HEK293 (cell line): ENCODE measurements at regions not wholly inside any gene's neighbourhood (a gene's known extent, or its start where the extent isn't known, plus 50 kb on each side); places are given as distances from the start of the nearest gene placed in this dataset.

Experiments
- BCL11A ChIP-seq: fragments of 450-650 bp; formaldehyde crosslinking; IDR thresholded peaks from 2 replicates; pipeline ENCODE4 v1.5.1; 2016; ENCODE audit warnings: low read depth, missing biosample characterization, missing genetic modification characterization
- FEZF1 ChIP-seq: fragments of 450-650 bp; formaldehyde crosslinking; IDR thresholded peaks from 2 replicates; pipeline ENCODE4 v1.5.1; 2016; ENCODE audit warnings: missing biosample characterization, missing genetic modification characterization
- HOXC10 ChIP-seq: sonication (generic); formaldehyde crosslinking; IDR thresholded peaks from 2 replicates; pipeline ENCODE4 v1.8.1; 2023; ENCODE audit warnings: mild to moderate bottlenecking, missing genetic modification reagents
- KLF9 ChIP-seq: fragments of 450-650 bp; formaldehyde crosslinking; IDR thresholded peaks from 2 replicates; pipeline ENCODE4 v1.5.1; 2016; ENCODE audit warnings: missing biosample characterization, missing genetic modification characterization, low read depth
- PATZ1 ChIP-seq: fragments of 450-650 bp; formaldehyde crosslinking; IDR thresholded peaks from 2 replicates; pipeline ENCODE4 v1.5.1; 2016; ENCODE audit warnings: missing biosample characterization, missing genetic modification characterization
- PRDM2 ChIP-seq: fragments of 450-650 bp; formaldehyde crosslinking; IDR thresholded peaks from 2 replicates; pipeline ENCODE4 v1.5.1; 2016; ENCODE audit warnings: missing biosample characterization, missing genetic modification characterization, borderline replicate concordance
- ZNF140 ChIP-seq: fragments of 450-650 bp; formaldehyde crosslinking; IDR thresholded peaks from 2 replicates; pipeline ENCODE4 v1.5.1; 2016; ENCODE audit warnings: missing biosample characterization, missing genetic modification characterization
- ZNF223 ChIP-seq: fragments of 450-650 bp; formaldehyde crosslinking; IDR thresholded peaks from 2 replicates; pipeline ENCODE4 v1.5.1; 2016; ENCODE audit warnings: missing biosample characterization, missing genetic modification characterization
- ZNF335 ChIP-seq: fragments of 450-650 bp; formaldehyde crosslinking; conservative IDR thresholded peaks from 2 replicates; pipeline ENCODE4 v1.5.1; 2016; ENCODE audit warnings: missing biosample characterization, missing genetic modification characterization
- ZNF350 ChIP-seq: fragments of 450-650 bp; formaldehyde crosslinking; IDR thresholded peaks from 2 replicates; pipeline ENCODE4 v1.5.0; 2017; ENCODE audit warnings: missing biosample characterization, mild to moderate bottlenecking, missing genetic modification characterization
- ZNF394 ChIP-seq: fragments of 450-650 bp; formaldehyde crosslinking; IDR thresholded peaks from 2 replicates; pipeline ENCODE4 v1.5.1; 2016; ENCODE audit warnings: missing biosample characterization, missing genetic modification characterization, mild to moderate bottlenecking, moderate library complexity, borderline replicate concordance
- ZNF473 ChIP-seq: fragments of 450-650 bp; formaldehyde crosslinking; IDR thresholded peaks from 2 replicates; pipeline ENCODE4 v1.5.1; 2017; ENCODE audit warnings: missing biosample characterization, missing genetic modification characterization
- ZXDB ChIP-seq: fragments of 450-650 bp; formaldehyde crosslinking; IDR thresholded peaks from 2 replicates; pipeline ENCODE4 v1.5.1; 2016; ENCODE audit warnings: missing biosample characterization, missing genetic modification characterization
- TF ChIP-seq, protein P1 (sequence below): fragments of 450-650 bp; formaldehyde crosslinking; IDR thresholded peaks from 2 replicates; pipeline ENCODE4 v1.5.1; 2016; ENCODE audit warnings: missing biosample characterization, missing genetic modification characterization
- TF ChIP-seq, protein P2 (sequence below): fragments of 450-650 bp; formaldehyde crosslinking; IDR thresholded peaks from 2 replicates; pipeline ENCODE4 v1.5.1; 2016; ENCODE audit warnings: missing biosample characterization, missing genetic modification characterization
- TF ChIP-seq, protein P3 (sequence below): fragments of 450-650 bp; formaldehyde crosslinking; IDR thresholded peaks from 2 replicates; pipeline ENCODE4 v1.5.1; 2017; ENCODE audit warnings: missing biosample characterization, missing genetic modification characterization
- TF ChIP-seq, protein P4 (sequence below): fragments of 450-650 bp; formaldehyde crosslinking; IDR thresholded peaks from 2 replicates; pipeline ENCODE4 v1.5.1; 2016; ENCODE audit warnings: missing biosample characterization, missing genetic modification characterization
- TF ChIP-seq, protein P5 (sequence below): fragments of 450-650 bp; formaldehyde crosslinking; IDR thresholded peaks from 2 replicates; pipeline ENCODE4 v1.5.1; 2016; ENCODE audit warnings: missing biosample characterization, missing genetic modification characterization
- TF ChIP-seq, protein P6 (sequence below): fragments of 450-650 bp; IDR thresholded peaks from 2 replicates; pipeline ENCODE4 v1.5.1; 2018; ENCODE audit warnings: missing biosample characterization, missing genetic modification characterization

DNA sequence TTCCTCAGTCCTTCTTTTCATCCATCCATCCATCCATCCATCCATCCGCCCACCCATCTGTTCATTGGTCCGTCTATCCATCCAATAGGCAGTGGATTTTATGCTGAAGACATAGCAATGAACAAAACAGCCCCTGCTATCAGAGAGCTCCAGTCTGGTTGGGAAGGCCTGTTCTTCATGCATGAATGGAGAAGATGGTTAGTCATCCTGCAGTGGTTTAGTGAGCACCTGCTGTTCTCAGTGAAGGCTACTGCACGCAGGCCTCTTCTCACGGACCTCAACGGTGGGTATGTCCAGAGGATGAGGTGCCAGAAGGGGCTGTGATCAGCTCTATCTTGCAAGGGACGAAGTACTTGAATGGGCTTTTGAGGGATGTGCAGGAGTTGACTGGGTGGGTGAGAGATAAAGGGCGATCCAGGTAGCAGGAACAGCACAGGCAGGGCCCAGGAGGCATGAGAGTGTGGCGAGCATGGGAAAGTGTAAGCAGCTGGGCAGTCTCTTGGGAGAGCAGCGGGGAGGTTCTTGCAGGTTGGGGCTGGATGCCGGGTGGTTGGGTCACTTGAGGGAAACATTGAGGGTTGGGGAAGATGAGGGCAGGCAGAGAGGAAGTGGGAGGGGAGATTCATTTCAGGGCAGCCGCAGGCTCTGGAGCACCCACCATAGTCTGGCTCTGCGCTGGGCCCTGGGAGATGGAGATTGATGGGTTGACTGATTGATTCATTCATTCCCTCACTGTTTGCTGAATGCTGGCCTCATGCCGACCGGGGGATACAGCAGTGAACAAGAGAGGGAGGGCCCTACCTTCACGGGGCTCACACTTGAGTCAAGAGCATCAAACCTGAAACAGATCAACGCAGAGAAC lies 115.0 kb upstream of the CIBAR2 start (continued):
- TF ChIP-seq ZNF394, result no peak; the same call in 1 of the 2 replicates
- no peak; the same call in 1 of the 2 replicates for TF ChIP-seq PRDM2 (tag by site-specific recombination)
- no peak; the same call in 1 of the 2 replicates for TF ChIP-seq FEZF1 (tag by site-specific recombination)
- TF ChIP-seq, protein P1, sequence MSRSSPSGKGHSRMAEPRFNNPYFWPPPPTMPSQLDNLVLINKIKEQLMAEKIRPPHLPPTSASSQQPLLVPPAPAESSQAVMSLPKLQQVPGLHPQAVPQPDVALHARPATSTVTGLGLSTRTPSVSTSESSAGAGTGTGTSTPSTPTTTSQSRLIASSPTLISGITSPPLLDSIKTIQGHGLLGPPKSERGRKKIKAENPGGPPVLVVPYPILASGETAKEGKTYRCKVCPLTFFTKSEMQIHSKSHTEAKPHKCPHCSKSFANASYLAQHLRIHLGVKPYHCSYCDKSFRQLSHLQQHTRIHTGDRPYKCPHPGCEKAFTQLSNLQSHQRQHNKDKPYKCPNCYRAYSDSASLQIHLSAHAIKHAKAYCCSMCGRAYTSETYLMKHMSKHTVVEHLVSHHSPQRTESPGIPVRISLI (tag by site-specific recombination), result no peak
- TF ChIP-seq ZNF473 (tag by site-specific recombination), result no peak
- 0 out of 2 replicates have a peak, but pooled peaks have one; percentile 15 for TF ChIP-seq ZNF335 (tag by site-specific recombination)
- TF ChIP-seq PATZ1, result peak; percentile 24; the same call in 1 of the 2 replicates
- TF ChIP-seq, protein P2, sequence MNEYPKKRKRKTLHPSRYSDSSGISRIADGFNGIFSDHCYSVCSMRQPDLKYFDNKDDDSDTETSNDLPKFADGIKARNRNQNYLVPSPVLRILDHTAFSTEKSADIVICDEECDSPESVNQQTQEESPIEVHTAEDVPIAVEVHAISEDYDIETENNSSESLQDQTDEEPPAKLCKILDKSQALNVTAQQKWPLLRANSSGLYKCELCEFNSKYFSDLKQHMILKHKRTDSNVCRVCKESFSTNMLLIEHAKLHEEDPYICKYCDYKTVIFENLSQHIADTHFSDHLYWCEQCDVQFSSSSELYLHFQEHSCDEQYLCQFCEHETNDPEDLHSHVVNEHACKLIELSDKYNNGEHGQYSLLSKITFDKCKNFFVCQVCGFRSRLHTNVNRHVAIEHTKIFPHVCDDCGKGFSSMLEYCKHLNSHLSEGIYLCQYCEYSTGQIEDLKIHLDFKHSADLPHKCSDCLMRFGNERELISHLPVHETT (tag by site-specific recombination), result no peak
- TF ChIP-seq ZNF223, result peak; percentile 58; the same call in 1 of the 2 replicates
- no peak for TF ChIP-seq KLF9 (tag by site-specific recombination)
- TF ChIP-seq, protein P3, sequence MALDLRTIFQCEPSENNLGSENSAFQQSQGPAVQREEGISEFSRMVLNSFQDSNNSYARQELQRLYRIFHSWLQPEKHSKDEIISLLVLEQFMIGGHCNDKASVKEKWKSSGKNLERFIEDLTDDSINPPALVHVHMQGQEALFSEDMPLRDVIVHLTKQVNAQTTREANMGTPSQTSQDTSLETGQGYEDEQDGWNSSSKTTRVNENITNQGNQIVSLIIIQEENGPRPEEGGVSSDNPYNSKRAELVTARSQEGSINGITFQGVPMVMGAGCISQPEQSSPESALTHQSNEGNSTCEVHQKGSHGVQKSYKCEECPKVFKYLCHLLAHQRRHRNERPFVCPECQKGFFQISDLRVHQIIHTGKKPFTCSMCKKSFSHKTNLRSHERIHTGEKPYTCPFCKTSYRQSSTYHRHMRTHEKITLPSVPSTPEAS (tag by site-specific recombination), result no peak
- TF ChIP-seq, protein P4, sequence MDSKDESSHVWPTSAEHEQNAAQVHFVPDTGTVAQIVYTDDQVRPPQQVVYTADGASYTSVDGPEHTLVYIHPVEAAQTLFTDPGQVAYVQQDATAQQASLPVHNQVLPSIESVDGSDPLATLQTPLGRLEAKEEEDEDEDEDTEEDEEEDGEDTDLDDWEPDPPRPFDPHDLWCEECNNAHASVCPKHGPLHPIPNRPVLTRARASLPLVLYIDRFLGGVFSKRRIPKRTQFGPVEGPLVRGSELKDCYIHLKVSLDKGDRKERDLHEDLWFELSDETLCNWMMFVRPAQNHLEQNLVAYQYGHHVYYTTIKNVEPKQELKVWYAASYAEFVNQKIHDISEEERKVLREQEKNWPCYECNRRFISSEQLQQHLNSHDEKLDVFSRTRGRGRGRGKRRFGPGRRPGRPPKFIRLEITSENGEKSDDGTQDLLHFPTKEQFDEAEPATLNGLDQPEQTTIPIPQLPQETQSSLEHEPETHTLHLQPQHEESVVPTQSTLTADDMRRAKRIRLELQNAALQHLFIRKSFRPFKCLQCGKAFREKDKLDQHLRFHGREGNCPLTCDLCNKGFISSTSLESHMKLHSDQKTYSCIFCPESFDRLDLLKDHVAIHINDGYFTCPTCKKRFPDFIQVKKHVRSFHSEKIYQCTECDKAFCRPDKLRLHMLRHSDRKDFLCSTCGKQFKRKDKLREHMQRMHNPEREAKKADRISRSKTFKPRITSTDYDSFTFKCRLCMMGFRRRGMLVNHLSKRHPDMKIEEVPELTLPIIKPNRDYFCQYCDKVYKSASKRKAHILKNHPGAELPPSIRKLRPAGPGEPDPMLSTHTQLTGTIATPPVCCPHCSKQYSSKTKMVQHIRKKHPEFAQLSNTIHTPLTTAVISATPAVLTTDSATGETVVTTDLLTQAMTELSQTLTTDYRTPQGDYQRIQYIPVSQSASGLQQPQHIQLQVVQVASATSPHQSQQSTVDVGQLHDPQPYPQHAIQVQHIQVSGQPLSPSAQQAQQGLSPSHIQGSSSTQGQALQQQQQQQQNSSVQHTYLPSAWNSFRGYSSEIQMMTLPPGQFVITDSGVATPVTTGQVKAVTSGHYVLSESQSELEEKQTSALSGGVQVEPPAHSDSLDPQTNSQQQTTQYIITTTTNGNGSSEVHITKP (tag by site-specific recombination), result no peak; the same call in none of the 2 replicates
- TF ChIP-seq, protein P5, sequence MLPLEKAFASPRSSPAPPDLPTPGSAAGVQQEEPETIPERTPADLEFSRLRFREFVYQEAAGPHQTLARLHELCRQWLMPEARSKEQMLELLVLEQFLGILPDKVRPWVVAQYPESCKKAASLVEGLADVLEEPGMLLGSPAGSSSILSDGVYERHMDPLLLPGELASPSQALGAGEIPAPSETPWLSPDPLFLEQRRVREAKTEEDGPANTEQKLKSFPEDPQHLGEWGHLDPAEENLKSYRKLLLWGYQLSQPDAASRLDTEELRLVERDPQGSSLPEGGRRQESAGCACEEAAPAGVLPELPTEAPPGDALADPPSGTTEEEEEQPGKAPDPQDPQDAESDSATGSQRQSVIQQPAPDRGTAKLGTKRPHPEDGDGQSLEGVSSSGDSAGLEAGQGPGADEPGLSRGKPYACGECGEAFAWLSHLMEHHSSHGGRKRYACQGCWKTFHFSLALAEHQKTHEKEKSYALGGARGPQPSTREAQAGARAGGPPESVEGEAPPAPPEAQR, result no peak
- no peak for TF ChIP-seq ZXDB (tag by site-specific recombination)
- TF ChIP-seq ZNF350 (tag by site-specific recombination), result no peak
- no peak for TF ChIP-seq HOXC10 (CRISPR knock-in tag)
- TF ChIP-seq, protein P6, sequence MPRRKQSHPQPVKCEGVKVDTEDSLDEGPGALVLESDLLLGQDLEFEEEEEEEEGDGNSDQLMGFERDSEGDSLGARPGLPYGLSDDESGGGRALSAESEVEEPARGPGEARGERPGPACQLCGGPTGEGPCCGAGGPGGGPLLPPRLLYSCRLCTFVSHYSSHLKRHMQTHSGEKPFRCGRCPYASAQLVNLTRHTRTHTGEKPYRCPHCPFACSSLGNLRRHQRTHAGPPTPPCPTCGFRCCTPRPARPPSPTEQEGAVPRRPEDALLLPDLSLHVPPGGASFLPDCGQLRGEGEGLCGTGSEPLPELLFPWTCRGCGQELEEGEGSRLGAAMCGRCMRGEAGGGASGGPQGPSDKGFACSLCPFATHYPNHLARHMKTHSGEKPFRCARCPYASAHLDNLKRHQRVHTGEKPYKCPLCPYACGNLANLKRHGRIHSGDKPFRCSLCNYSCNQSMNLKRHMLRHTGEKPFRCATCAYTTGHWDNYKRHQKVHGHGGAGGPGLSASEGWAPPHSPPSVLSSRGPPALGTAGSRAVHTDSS (tag by site-specific recombination), result no peak
- no peak for TF ChIP-seq ZNF140
- no peak for TF ChIP-seq BCL11A
